GM21737 (cell line): ENCODE measurements at regions not wholly inside any gene's neighbourhood (a gene's known extent, or its start where the extent isn't known, plus 50 kb on each side); places are given as distances from the start of the nearest gene placed in this dataset.
"Not testable (repeated sequence)": the region's sequence is repeated elsewhere in the genome, so short reads cannot be mapped to it uniquely, and the experiment has no call there.

Source experiments
- ATAC-seq: cut with Tn5 transposase; IDR thresholded peaks from one replicate; pipeline ENCODE4 v1.9.1; 2021; ENCODE audit warnings: mild to moderate bottlenecking, moderate library complexity; ENCODE audit not compliant: unreplicated experiment

DNA sequence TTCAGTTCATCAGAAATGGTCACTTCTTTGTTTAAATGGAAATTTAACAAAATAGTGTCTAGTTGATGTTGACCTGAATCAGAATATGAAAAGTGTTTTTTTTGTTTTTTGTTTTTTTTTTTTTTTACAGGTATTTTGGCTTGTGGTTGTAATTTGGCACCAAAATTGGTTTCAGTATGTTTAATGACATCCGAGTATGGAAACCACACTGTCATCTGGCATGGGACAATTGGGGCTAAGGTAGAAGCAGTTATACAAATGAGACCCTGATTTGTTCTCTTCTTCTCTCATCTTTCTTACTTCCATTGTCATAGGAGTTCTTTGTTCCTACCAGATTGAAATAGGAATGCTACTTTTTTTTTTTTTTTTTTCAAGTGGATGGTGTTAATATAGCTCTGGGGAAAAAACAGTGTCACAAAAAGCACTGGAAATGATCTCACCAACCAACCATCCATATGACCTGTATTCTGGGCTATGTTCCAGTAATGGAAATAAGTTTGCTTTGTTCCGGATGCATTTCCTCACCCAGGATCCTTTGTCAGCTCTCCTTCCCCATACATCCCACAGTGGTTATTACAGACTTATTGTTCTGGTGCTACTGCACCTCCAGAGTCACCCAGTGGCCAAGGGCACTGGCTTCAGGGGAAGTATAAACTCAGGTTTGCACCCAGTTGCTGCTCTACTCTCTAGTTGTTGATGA lies 95.8 kb downstream of the ATXN3L start:
- ATAC-seq = no peak

GRCh38 chrX:13220916-13221315 lies 98.9 kb downstream of the ATXN3L start:
- no peak for ATAC-seq

GRCh38 chrX:13219991-13220764 lies 99.7 kb downstream of the ATXN3L start:
- ATAC-seq = no peak

- ATAC-seq = no peak
Measured at GRCh38 chrX:13218758-13219157, 101.1 kb downstream of the ATXN3L start.

DNA sequence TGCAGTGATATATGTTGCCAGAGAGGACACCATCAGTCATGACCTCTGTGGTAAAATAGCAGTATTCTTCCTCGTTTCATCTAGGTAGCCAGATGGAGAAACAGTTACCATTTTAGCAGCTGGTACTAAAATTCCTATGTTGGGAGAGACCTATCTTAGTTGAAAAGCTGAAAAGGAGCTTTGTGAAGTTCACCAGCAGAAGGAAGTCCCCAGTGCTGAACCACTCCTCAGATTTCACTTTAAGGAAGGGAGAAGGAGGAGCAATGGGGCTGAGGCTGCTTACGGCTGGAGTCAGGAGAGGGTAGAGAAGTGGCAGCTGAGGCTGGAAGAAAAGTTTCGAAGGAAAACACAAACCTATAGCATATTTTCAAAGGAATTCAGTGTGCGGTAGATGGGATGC lies 103.7 kb downstream of the ATXN3L start:
- no peak for ATAC-seq

DNA sequence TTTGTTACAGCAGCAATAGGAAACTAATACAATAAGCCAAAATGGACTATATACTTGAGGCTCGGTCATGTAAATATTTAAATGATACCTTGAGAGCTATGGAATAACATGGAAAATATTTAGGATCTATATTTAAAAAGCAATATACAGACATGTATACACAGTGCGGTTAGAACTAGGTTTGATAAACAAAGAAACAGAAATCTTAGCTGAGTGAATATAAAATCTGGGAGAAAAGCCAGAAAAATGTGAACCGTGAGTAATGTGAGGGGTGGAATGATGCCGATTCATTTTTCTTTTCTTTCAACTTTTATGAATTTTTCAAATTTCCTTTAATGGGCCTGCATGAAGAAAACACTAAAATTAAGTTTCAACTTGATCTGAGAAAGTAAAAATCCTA lies 104.1 kb downstream of the ATXN3L start:
- ATAC-seq = no peak

DNA sequence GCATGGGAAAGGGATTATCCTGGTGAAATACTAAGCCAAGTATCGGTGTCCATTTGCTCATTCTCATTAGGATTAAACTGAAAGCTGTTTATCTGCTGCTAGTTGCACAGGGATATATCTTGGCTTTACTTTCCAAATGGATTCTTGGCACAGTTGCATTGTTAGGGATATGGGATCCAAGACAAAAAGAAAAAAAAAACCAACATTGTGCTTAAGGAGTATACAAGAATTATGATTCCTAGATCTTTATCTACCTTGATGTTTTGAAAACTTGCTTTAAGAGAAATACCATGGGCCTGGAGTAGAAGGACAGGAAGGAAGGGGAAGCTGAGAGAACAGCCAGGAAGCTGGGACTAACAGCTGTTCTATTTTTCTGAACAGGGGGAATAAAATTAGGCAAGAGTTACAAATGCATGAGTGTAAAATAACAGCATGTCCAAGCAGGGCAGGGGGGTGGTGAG lies 107.6 kb downstream of the ATXN3L start:
- ATAC-seq = no peak

GRCh38 chrX:13210142-13210541 lies 109.7 kb downstream of the ATXN3L start:
- not testable (repeated sequence) for ATAC-seq

GRCh38 chrX:13209704-13210103 lies 110.1 kb downstream of the ATXN3L start:
- ATAC-seq = not testable (repeated sequence)

DNA sequence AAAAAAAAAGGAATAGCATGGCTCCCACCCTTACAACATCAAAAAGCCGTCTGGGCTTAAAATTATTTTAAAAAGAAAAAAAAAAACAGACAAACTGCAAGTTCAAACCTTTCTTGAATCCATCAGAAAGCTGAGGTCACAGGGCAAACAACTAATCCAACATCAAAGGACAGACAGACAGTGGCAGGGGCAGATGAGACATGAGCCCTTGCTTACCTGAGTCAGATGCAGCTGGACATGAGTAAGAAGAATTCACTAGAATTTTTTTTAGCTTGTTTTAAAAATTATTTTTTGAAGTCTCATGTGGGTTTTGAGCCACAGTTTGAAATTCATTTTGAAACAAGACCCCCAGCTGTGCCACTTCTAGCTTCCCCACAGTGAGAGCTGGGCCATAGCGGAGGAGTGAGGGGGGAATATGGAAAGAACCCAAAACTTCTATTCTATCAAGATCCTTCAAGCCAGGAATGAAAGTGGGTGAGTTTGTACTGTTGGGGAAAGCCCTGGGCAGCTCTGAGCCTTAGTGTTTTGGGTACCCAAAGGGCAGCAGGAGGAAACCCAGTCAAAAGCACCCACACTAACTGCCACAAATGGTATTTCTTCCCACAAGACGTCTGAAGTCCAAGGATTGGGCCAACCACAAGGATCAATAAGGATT lies 111.4 kb downstream of the ATXN3L start:
- no peak for ATAC-seq

GRCh38 chrX:13203271-13203670 lies 116.6 kb downstream of the ATXN3L start:
- no peak for ATAC-seq

DNA sequence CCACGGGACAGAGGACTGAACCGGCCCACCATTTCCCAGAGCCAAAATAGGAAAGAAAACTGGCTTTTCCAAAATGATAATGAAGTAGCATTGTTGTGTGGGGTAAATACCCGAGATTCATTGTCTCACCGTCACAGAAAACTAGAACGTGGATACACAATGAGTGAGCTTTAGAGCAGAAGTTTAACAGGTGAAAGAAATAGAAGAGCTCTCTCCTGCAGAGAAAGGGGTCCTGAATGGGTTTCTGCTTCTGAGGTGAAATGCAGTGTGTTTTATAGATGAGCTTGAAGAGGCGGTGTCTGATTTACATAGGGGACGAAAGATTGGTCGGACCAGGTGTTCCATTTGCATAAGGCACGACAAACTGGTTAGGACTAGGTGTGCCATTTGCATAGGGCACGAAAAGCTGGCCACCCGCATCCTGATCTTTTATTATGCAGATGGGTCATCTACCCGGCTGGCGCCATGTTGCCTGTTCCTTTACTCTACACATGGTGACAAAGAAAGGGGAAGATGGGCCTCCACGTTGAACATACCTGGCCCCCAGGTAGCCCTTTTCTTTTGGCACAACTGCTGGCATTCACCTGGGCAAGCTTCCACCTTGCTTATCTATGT lies 118.1 kb downstream of the ATXN3L start:
- no peak for ATAC-seq

DNA sequence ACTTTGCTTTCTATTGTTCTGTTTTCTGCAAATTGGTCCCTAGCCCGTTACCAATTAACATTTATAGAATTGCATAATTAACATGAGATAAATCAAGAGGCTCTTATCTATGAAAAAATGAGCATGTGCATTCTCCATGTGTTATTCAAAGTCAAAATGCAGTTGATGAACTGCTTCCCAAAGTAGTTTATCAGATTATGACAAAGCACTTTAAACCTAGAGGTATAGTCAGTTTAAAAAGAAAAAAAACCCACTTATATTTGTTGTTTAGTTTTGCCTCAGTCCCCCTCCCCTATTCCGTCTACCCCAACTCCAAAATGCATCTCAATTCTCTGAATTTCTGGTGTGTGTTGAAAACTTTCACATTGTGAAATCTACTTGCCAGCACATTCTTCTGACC lies 119.5 kb downstream of the ATXN3L start:
- no peak for ATAC-seq

- ATAC-seq = no peak
Measured at GRCh38 chrX:13198762-13199064, 121.1 kb downstream of the ATXN3L start.

- ATAC-seq = no peak
Measured at GRCh38 chrX:13198056-13198761, 121.6 kb downstream of the ATXN3L start.

GRCh38 chrX:13196782-13197181 lies 123.1 kb downstream of the ATXN3L start:
- no peak for ATAC-seq

DNA sequence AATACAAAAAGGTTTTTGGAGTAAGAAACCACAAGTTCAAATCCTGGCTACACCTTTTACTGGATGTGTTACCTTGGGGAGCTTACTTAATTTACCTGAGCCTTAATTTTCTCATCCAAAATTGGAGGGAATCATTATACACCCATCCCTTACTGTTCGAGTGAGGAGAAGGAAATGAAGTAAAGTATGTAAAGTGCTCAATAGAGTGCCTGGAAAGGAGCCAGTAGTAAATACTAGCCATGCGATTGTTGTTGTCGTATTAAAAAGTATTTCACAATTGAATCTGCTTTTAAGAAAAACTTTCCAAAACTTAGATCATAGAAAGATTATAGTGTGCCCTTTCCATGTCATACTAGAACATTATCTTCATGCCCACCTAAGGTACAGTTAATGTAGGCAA lies 124.5 kb downstream of the ATXN3L start:
- no peak for ATAC-seq

DNA sequence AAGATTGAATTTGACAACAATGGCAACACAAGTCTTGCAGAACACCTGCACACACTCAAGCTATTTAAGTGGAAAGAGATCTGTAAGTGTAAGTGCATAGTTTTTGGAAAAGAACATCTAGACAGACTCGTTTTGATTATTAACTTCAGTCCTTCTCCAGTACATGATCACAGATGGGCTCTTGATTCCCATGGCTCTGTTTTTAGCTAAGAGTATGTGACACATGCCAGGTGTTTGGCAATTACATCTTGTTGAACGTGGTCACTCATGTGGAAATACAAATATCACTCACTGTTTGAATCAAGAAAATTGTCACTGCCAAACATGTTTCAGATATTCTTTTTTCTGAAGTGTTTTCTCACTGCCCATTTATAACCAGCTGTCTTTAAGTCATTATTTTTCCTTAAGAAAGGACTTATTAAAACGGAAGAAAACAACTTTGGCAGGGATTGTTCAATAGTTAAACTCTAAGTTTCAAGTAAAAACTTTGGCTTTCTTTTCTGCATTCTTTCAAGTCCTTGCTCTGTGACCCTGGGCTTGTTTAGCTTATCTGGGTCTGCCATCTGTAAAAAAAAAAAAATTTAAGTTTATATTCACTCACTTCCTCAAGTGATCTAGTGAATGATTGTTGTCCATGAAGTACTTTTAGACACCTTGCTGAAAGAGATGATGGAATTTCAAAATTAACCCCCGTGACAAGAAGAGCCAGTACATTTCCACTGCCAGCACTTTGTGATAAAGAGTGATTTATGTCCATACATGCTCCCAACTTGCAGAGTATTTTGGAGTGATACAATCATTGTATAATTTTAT lies 125.4 kb downstream of the ATXN3L start:
- ATAC-seq = no peak

GRCh38 chrX:13190051-13190450 lies 129.8 kb downstream of the ATXN3L start:
- no peak for ATAC-seq

DNA sequence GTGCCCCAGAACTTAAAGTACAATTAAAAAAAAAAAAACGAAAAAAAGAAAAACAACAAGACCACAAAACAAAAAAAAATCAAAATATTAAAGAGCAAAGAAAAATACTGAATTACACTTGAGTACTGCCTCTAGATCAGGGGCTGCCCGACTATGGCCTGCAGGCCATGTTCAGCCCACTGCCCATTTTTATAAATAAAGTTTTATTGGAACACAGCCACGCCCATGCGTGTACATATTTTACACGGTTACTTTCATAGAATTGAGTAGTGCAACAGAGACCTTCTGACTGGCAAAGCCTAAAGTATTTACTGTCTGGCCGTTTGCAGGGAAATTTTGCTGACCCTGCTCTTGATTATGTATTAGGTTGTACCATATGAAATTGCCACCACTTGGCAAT lies 130.5 kb downstream of the ATXN3L start:
- ATAC-seq = no peak
